HEK293 (cell line): ENCODE measurements at regions not wholly inside any gene's neighbourhood (a gene's known extent, or its start where the extent isn't known, plus 50 kb on each side); places are given as distances from the start of the nearest gene placed in this dataset.

Source experiments
- CTCF ChIP-seq: fragments of 450-650 bp; formaldehyde crosslinking; IDR thresholded peaks from 2 replicates; pipeline ENCODE4 v1.5.1; 2016; ENCODE audit warnings: missing biosample characterization, missing genetic modification characterization
- KLF1 ChIP-seq: fragments of 450-650 bp; formaldehyde crosslinking; IDR thresholded peaks from 2 replicates; pipeline ENCODE4 v1.5.1; 2016; ENCODE audit warnings: missing biosample characterization, missing genetic modification characterization
- ZNF112 ChIP-seq: fragments of 450-650 bp; formaldehyde crosslinking; IDR thresholded peaks from 2 replicates; pipeline ENCODE4 v1.5.0; 2017; ENCODE audit warnings: missing biosample characterization, missing genetic modification characterization
- TF ChIP-seq, protein P1 (sequence below): fragments of 450-650 bp; formaldehyde crosslinking; IDR thresholded peaks from 2 replicates; pipeline ENCODE4 v1.5.1; 2016; ENCODE audit warnings: missing biosample characterization, missing genetic modification characterization

DNA sequence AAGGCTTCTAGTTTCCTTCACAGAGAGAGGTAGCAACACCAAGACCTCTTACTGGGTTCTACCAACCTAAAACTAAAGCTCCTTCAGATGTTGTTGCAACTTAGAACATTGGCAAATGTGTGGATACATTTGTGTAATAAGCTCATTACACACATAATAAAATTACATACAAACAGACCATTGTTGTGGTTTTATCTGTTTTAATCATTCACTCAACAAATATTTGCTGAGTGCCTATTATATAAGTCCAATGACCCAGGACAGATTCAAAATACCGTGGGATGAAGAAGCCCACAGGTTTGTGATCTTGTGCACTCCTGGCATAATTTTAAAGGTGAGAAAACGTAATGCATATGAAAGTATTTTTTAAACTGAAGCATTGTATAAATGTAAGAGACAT is 160.4 kb upstream of the NPVF start:
- TF ChIP-seq CTCF (tag by site-specific recombination) (no peak), KLF1 (tag by site-specific recombination) (no peak), ZNF112 (no peak)
- TF ChIP-seq, protein P1, sequence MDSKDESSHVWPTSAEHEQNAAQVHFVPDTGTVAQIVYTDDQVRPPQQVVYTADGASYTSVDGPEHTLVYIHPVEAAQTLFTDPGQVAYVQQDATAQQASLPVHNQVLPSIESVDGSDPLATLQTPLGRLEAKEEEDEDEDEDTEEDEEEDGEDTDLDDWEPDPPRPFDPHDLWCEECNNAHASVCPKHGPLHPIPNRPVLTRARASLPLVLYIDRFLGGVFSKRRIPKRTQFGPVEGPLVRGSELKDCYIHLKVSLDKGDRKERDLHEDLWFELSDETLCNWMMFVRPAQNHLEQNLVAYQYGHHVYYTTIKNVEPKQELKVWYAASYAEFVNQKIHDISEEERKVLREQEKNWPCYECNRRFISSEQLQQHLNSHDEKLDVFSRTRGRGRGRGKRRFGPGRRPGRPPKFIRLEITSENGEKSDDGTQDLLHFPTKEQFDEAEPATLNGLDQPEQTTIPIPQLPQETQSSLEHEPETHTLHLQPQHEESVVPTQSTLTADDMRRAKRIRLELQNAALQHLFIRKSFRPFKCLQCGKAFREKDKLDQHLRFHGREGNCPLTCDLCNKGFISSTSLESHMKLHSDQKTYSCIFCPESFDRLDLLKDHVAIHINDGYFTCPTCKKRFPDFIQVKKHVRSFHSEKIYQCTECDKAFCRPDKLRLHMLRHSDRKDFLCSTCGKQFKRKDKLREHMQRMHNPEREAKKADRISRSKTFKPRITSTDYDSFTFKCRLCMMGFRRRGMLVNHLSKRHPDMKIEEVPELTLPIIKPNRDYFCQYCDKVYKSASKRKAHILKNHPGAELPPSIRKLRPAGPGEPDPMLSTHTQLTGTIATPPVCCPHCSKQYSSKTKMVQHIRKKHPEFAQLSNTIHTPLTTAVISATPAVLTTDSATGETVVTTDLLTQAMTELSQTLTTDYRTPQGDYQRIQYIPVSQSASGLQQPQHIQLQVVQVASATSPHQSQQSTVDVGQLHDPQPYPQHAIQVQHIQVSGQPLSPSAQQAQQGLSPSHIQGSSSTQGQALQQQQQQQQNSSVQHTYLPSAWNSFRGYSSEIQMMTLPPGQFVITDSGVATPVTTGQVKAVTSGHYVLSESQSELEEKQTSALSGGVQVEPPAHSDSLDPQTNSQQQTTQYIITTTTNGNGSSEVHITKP (tag by site-specific recombination), result no peak
